Activated naive CD4-positive, alpha-beta T cell treated with anti-CD3 and anti-CD28 coated beads, Interleukin-2, amount 50 U/mL, for 72 hours (primary cell): ENCODE measurements at regions not wholly inside any gene's neighbourhood (a gene's known extent, or its start where the extent isn't known, plus 50 kb on each side); places are given as distances from the start of the nearest gene placed in this dataset.

Experiments used
- ATAC-seq, 2 donors: fragments of 150-1000 bp; cut with Tn5 transposase; 2 replicates each; pipeline ENCODE4 v1.10.0; 2021; ENCODE audit warnings: mild to moderate bottlenecking in 2 of 2, moderate library complexity in 2 of 2
- DNase-seq, 2 donors: peaks; one replicate each; pipeline ENCODE4 v3.0.0; 2021 to 2022; ENCODE audit warnings: low spot score in 2 of 2
- H3K27ac Mint-ChIP-seq, 2 donors: one replicate each; pipeline ENCODE4 v1.8.0; 2022; ENCODE audit warnings: mild to moderate bottlenecking in 2 of 2, mixed read lengths in 2 of 2
- H3K36me3 Mint-ChIP-seq, 2 donors: one replicate each; pipeline ENCODE4 v1.8.0; 2022; ENCODE audit warnings: mixed read lengths in 2 of 2
- H3K9me3 Mint-ChIP-seq, 2 donors: one replicate each; pipeline ENCODE4 v1.8.0; 2022; ENCODE audit warnings: mixed read lengths in 2 of 2

- no peak overlapping the region for H3K27ac Mint-ChIP-seq
- ATAC-seq = no peak
- no peaks in the 10 kb centered on the region for H3K36me3 Mint-ChIP-seq
- H3K9me3 Mint-ChIP-seq = no peaks in the 10 kb centered on the region
- DNase-seq = peak in 1 of 2 donors; percentile 41
Observed at GRCh38 chr1:29520571-29521437, 284.5 kb downstream of the PTPRU start.

DNA sequence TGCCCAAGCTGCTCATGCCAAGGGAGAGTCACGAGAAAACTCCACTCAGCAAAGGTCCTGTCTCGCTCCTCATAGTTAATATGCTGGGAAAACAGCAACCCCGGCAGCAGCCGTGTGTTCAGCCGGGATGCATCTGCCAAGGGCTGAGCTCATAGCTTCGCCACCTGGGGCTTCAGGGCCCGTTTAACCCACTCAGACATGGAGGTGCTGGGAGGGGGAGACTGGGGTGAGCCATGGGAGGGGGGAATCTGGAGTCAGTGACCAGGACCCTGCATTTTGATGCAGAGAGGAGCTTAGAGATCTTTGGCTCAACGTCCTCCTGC lies 283.4 kb downstream of the PTPRU start:
- H3K36me3 Mint-ChIP-seq = no peaks in the 10 kb centered on the region
- no peak for ATAC-seq
- H3K27ac Mint-ChIP-seq = no peak overlapping the region
- no peaks in the 10 kb centered on the region for H3K9me3 Mint-ChIP-seq
- peak in 1 of 2 donors; percentile 39 for DNase-seq

- ATAC-seq = no peak
- peak in 1 of 2 donors; percentile 13 for DNase-seq
- Mint-ChIP-seq H3K27ac (no peak overlapping the region), H3K9me3 (no peaks in the 10 kb centered on the region), H3K36me3 (no peaks in the 10 kb centered on the region)
Observed at GRCh38 chr1:29519108-29519787, 282.9 kb downstream of the PTPRU start.

DNA sequence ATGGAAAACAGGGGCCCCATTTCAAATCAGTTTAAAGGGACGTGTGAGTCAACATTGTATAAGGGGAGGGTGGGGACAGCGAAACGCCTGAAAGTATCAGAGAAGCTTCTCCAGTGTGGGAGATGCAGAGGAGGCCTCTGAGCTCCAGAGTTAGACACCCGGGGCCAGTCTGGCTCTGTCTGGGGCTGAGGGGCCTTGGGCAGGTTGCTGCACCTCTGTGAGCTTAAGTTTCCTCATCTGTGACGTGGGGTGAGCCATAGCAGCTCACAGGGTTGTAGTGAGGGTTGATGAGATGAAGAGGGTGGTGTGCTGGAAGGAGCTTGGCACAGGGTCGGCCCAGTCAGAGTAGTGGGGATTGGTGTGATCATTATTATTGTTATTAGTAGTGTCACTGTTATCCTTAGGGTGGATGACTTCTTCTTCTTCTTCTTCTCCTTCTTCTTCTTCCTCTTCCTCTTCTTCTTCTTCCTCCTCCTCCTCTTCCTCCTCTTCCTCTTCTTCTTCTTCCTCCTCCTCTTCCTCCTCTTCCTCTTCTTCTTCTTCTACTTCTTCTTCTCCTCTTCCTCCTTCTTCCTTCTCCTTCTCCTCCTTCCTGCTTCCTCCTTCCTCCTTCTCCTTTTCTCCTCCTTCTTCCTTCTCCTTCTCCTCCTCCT lies 282.0 kb downstream of the PTPRU start:
- Mint-ChIP-seq H3K36me3 (no peaks in the 10 kb centered on the region), H3K9me3 (no peaks in the 10 kb centered on the region), H3K27ac (no peak overlapping the region)
- no peak for DNase-seq
- no peak for ATAC-seq

GRCh38 chr1:29517251-29518086 lies 281.1 kb downstream of the PTPRU start:
- H3K27ac Mint-ChIP-seq = no peak overlapping the region
- no peak for DNase-seq
- no peaks in the 10 kb centered on the region for H3K36me3 Mint-ChIP-seq
- ATAC-seq = no peak
- no peaks in the 10 kb centered on the region for H3K9me3 Mint-ChIP-seq

- Mint-ChIP-seq H3K36me3 (no peaks in the 10 kb centered on the region), H3K9me3 (no peaks in the 10 kb centered on the region), H3K27ac (no peak overlapping the region)
- ATAC-seq (no peak), DNase-seq (peak in 1 of 2 donors; percentile 11)
Observed at GRCh38 chr1:29516063-29516820, 279.9 kb downstream of the PTPRU start.

GRCh38 chr1:29515170-29515955 lies 279.0 kb downstream of the PTPRU start:
- ATAC-seq = no peak
- no peaks in the 10 kb centered on the region for H3K9me3 Mint-ChIP-seq

DNA sequence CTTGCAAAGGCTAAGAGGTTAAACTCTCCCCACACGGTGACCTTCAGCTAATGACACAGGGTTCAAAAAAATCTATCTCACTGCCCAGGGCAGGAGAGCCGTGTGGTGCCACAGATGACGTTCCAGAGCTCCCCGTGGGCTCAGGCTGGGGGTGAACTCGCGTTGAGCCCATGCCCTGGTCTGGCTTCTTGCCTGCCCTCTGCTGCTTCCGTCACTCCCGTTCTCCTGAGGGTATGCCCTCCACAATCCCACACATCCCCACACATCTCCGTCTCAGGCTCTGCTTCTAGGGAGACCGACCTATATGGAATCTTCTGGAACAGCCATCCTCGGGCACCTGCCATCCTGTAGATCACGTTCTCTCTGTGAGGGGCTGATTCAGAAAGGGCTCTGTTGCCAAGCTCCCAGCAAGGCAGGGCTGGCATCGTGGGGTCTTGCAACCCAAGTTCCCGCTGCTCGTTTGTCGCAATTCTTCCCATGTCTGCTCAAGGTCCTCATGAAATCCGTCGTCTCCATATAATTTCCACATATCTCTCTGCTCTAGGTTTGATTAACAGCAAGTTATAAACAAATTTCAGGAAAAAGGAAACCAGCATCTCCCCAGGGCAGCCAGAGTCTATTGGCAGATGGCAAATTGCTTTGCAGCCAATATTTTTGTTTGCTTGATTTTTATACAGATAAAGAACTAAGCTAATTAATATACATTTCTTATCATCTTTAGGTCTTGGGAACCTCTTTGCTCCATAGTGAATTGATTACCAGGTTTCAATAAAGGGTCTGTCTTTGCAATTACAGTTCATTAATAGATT lies 278.2 kb downstream of the PTPRU start:
- Mint-ChIP-seq H3K36me3 (no peaks in the 10 kb centered on the region), H3K27ac (no peak overlapping the region), H3K9me3 (no peaks in the 10 kb centered on the region)
- ATAC-seq (no peak), DNase-seq (no peak)

More at GRCh38 chr1:29515170-29515955, 279.0 kb downstream of the PTPRU start:
- Mint-ChIP-seq H3K36me3 (no peaks in the 10 kb centered on the region), H3K27ac (no peak overlapping the region)
- DNase-seq = no peak

- no peak overlapping the region for H3K27ac Mint-ChIP-seq
- DNase-seq (peak in 1 of 2 donors; percentile 10), ATAC-seq (peak in 1 of 2 donors; percentile 73)
- no peaks in the 10 kb centered on the region for H3K36me3 Mint-ChIP-seq
- no peaks in the 10 kb centered on the region for H3K9me3 Mint-ChIP-seq
Observed at GRCh38 chr1:29513357-29513756, 277.0 kb downstream of the PTPRU start.

- no peak for DNase-seq
- no peaks in the 10 kb centered on the region for H3K9me3 Mint-ChIP-seq
- no peak for ATAC-seq
- H3K27ac Mint-ChIP-seq = no peak overlapping the region
- H3K36me3 Mint-ChIP-seq = no peaks in the 10 kb centered on the region
Observed at GRCh38 chr1:29511436-29511835, 275.1 kb downstream of the PTPRU start.

- DNase-seq (no peak), ATAC-seq (no peak)
- Mint-ChIP-seq H3K9me3 (no peaks in the 10 kb centered on the region), H3K36me3 (no peaks in the 10 kb centered on the region), H3K27ac (no peak overlapping the region)
Observed at GRCh38 chr1:29508458-29509107, 272.3 kb downstream of the PTPRU start.

GRCh38 chr1:29506678-29507225 lies 270.4 kb downstream of the PTPRU start:
- H3K9me3 Mint-ChIP-seq = no peaks in the 10 kb centered on the region
- no peak overlapping the region for H3K27ac Mint-ChIP-seq
- DNase-seq (no peak), ATAC-seq (no peak)
- no peaks in the 10 kb centered on the region for H3K36me3 Mint-ChIP-seq

DNA sequence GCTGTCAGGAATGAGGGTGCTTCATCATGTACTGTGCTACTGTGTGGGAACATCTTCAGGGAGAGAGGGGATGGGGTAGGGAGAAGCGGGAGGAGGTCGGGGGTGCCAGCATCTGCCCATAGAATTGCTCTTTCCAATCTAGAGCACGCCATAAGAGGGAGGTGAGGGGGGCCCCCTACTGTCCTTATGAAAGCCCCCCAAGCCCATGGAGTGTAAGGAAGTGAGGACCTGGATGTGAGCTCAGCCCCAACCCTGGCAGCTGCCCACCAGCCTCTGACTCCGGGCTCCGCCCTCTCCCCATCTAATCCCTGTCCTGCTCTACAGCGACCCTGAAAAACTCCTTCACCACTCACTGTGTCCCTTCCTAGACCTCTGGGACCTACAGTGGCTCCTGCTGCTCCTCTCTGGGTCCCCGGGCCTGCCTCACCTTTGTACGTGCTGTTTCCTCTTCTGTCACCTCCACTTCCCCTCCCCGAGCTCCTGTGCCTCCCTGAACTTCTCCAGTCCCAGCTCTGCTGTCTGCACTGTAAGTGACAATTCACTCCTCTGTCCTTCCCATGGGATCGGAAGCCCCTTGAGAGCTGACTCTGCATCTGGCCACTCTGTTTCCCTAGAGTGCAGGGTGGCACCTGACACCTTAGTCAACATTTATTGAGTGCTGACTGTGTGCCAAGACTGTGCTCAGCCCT lies 269.4 kb downstream of the PTPRU start:
- DNase-seq = peak in 1 of 2 donors; percentile 39
- Mint-ChIP-seq H3K36me3 (no peaks in the 10 kb centered on the region), H3K9me3 (no peaks in the 10 kb centered on the region), H3K27ac (peak overlapping the region in 1 of 2 donors; percentile 47)
- ATAC-seq = no peak
